GM19328 (cell line): ENCODE measurements at regions not wholly inside any gene's neighbourhood (a gene's known extent, or its start where the extent isn't known, plus 50 kb on each side); places are given as distances from the start of the nearest gene placed in this dataset.
A peak's percentile ranks its signal among the peaks of the same experiment; 100 is the strongest.

ENCODE experiments used
- ATAC-seq: cut with Tn5 transposase; IDR thresholded peaks from one replicate; pipeline ENCODE4 v1.9.1; 2021; ENCODE audit warnings: mild to moderate bottlenecking, moderate library complexity; ENCODE audit not compliant: unreplicated experiment

DNA sequence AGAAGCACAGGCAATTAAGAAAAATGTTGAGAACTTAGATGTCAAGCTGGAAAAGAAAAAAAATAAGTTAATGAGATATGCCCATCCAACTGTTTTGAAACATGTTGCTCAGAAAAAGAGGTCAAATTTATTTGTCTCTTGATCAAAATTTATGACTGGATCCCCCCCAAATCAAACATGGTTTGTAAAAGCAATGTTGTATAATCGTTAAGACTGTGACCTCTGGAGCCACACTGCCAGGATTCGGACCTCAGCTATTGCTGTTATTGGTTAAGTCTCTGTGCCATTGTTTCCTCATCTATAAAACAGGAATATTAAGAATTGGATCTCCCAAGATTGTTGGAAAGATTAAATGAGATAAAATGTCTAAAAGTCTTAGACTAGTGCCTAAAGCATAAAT is 51.9 kb upstream of the LRRK2 start:
- ATAC-seq, result no peak

DNA sequence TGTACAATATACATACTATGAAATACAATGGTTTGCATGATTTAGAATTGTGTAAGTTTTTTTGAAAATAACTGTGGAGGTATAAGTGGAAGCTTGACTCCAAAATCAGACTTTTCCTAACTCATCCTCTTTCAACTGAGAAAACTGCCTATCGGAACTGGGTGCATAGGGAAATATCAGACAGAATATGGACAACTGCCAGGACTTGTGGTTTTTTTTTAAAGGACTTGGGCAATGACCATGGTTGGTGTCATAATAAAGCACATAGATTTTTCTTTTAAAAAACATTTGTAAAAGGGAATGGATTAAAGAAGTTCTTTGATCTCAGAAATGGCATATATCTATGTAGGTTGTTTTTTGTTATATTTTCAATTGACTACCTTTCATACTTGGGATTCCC is 53.3 kb upstream of the LRRK2 start:
- no peak for ATAC-seq

DNA sequence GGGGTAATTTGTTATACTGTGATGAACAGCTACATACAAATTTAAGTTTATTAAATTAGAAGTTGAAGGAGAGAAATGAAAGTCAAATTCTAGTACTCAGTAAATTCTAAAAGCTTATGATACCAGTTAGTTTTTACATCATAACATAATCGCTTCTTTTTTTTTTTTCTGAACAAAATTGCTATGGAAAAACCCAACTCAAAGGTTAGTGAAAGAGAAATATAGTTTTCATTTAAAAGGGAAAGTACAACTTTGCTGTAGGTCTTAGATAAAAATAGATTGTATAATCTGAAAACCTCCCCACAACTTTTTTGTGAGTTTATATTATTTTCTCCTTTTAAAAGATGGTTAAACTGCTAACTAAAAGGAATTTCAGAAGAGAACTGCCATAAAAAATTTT is 53.7 kb upstream of the LRRK2 start:
- ATAC-seq, result no peak

DNA sequence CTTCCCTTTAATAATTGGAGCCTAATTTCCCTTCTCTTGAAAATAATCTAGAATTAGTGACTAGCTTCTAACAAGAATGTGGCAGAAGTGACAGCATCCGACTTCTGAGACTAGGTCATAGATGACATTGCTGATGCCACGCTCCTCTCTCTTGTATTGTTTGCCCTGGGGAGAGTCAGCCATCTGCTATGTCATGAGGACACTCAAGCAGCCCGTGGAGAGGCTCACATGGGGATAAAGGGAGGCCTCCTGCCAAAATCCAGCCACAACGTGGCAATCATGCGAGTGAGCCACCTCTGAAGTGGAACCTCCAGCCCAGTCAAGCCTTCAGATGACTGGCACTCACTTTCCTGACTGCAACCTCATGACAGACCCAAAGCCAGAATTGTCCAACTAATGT is 54.2 kb upstream of the LRRK2 start:
- no peak for ATAC-seq

DNA sequence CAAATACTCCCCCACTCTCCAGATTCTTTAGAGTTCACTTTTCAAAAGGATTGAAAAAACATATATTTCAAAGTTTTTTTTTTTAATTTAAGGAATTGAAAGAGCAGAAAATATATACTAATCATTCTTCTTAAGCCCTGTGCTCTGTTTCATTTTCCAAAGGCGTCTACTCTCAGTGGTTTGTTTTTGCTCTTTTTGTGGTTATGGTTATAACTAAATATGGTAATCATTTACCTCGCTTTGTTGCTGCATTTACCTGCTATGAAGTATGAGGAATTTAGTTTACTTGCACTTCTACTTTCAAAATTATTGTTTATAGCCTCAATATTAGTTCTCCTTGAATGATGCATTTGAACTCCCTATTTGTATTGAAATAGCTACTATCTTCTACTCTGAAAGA is 55.9 kb upstream of the LRRK2 start:
- ATAC-seq, result peak; percentile 97

DNA sequence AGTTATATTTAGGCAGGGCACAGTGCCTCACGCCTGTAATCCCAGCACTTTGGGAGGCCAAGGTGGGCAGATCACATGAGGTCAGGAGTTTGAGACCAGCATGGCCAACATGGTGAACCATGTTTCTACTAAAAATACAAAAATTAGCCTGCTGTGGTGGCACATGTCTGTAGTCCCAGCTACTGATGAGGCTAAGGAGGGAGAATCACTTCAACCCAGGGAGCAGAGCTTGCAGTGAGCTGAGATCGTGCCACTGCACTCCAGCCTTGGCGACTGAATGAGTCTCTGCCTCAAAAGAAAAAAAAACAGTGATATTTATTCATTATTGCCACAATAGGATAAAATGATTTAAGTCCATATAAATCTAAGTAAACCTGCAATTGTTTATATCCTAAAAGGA is 56.4 kb upstream of the LRRK2 start:
- peak; percentile 30 for ATAC-seq

GRCh38 chr12:40168001-40168400 is 56.8 kb upstream of the LRRK2 start:
- no peak for ATAC-seq

- ATAC-seq, result no peak
Measured at GRCh38 chr12:40165179-40165578, 59.3 kb upstream of the SLC2A13 start.

DNA sequence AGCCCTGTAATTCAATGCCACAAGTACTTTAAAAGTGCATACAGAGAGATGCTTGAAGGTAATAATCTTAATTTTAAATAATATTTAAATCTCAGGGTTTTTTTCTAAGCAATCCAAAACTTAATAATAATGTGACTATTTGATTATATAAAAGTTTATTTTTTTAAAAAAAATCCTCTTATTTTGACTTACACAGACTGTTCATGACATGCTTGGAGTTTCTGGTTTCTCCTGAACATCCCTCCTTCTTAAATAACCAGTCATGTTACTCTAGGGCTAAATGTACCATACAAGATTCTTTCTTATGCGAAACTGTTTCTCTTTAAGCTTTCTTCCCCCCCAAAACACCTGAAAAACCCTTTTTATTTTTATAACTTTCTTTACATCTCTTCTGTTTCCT is 58.2 kb upstream of the SLC2A13 start:
- ATAC-seq, result no peak

DNA sequence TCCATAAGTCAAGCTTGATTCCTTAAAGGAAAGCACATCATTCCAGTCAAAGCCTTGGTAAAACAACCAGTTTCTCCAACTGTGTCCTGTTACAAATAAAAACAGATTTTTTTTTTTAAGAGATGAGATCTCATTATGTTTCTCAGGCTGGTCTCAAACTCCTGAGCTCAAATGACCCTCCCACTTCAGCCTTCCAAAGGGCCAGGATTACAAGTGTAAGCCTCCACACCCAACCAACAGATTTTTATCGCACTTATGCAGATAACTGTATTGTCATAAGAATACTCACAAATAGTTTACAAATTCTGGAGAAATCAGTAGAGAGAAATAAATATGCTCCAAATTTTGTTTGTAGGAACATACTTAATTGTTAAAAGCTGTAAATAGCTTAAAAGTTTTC is 56.2 kb upstream of the SLC2A13 start:
- ATAC-seq, result no peak

DNA sequence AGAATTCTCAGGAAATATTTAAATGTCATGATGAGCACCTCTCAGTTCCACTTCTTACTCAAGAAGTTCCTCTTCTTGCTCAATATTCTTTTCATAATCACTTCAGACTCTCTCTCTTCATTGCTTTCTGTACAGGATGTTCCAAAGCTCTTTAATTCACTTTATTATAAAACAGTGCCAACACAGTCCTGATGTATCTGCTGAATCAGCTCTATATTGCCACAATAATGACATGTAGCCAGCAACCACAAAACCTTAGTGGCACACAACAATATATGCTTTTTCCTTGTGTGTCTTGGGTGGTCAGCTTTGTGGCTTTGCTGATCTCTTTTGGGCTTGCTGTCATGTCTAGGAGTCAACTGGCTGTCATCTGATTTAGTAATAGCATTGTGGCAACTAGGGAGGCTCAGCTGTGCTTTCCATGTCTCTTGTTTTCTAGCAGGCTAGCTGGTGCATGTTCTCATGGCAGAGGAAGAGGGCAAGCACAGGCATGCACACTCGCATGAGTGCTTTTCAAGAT is 52.8 kb upstream of the SLC2A13 start:
- no peak for ATAC-seq

GRCh38 chr12:40157336-40157735 is 51.5 kb upstream of the SLC2A13 start:
- no peak for ATAC-seq

- no peak for ATAC-seq
Measured at GRCh38 chr12:40156021-40156764, 50.3 kb upstream of the SLC2A13 start.
